ENCODE measurements at regions not wholly inside any gene's neighbourhood (a gene's known extent, or its start where the extent isn't known, plus 50 kb on each side); places are given as distances from the start of the nearest gene placed in this dataset.
"Not testable (repeated sequence)": the region's sequence is repeated elsewhere in the genome, so short reads cannot be mapped to it uniquely, and the experiment has no call there.

- H3K36me3 ChIP-seq (replicated peaks; ENCODE audit: control insufficient read depth, insufficient read depth, low read length); H3K27me3 ChIP-seq (ENCODE audit: control insufficient read depth, insufficient read depth, low read length); H3K4me3 ChIP-seq (ENCODE audit: insufficient read depth, low read depth, low read length); DNase-seq: not testable (repeated sequence)
Measured at GRCh38 chr2:121070061-121070460, 214.9 kb downstream of the TFCP2L1 start.

- peak; percentile 97 for DNase-seq
- H3K36me3 ChIP-seq (replicated peaks; ENCODE audit: control insufficient read depth, insufficient read depth, low read length): no peaks in the 10 kb centered on the region
- H3K4me3 ChIP-seq (ENCODE audit: insufficient read depth, low read depth, low read length): no peak overlapping the region
- peaks cover 6% of the 10 kb centered on the region for H3K27me3 ChIP-seq (ENCODE audit: control insufficient read depth, insufficient read depth, low read length)
Measured at GRCh38 chr2:121071034-121071504, 213.9 kb downstream of the TFCP2L1 start.

GRCh38 chr2:121072784-121073183, 212.2 kb downstream of the TFCP2L1 start:
- no peak overlapping the region for H3K4me3 ChIP-seq (ENCODE audit: insufficient read depth, low read depth, low read length)
- H3K36me3 ChIP-seq (replicated peaks; ENCODE audit: control insufficient read depth, insufficient read depth, low read length): no peaks in the 10 kb centered on the region
- DNase-seq: no peak
- peaks cover 16% of the 10 kb centered on the region for H3K27me3 ChIP-seq (ENCODE audit: control insufficient read depth, insufficient read depth, low read length)

GRCh38 chr2:121073320-121074210, 211.4 kb downstream of the TFCP2L1 start:
- no peak for DNase-seq
- Histone ChIP-seq H3K36me3 (replicated peaks; ENCODE audit: control insufficient read depth, insufficient read depth, low read length) (no peaks in the 10 kb centered on the region), H3K27me3 (ENCODE audit: control insufficient read depth, insufficient read depth, low read length) (peaks cover 16% of the 10 kb centered on the region), H3K4me3 (ENCODE audit: insufficient read depth, low read depth, low read length) (no peak overlapping the region)

- H3K4me3 ChIP-seq (ENCODE audit: insufficient read depth, low read depth, low read length): no peak overlapping the region
- H3K36me3 ChIP-seq (replicated peaks; ENCODE audit: control insufficient read depth, insufficient read depth, low read length): no peaks in the 10 kb centered on the region
- peaks cover 16% of the 10 kb centered on the region for H3K27me3 ChIP-seq (ENCODE audit: control insufficient read depth, insufficient read depth, low read length)
- peak; percentile 80 for DNase-seq
Measured at GRCh38 chr2:121074293-121074932, 210.6 kb downstream of the TFCP2L1 start.

- peak; percentile 90 for DNase-seq
- H3K4me3 ChIP-seq (ENCODE audit: insufficient read depth, low read depth, low read length): peak overlapping the region; percentile 26
- H3K36me3 ChIP-seq (replicated peaks; ENCODE audit: control insufficient read depth, insufficient read depth, low read length): no peaks in the 10 kb centered on the region
- H3K27me3 ChIP-seq (ENCODE audit: control insufficient read depth, insufficient read depth, low read length): peaks cover 16% of the 10 kb centered on the region
Measured at GRCh38 chr2:121075006-121075551, 209.9 kb downstream of the TFCP2L1 start.

GRCh38 chr2:121075641-121076497, 209.1 kb downstream of the TFCP2L1 start:
- Histone ChIP-seq H3K36me3 (replicated peaks; ENCODE audit: control insufficient read depth, insufficient read depth, low read length) (no peaks in the 10 kb centered on the region), H3K4me3 (ENCODE audit: insufficient read depth, low read depth, low read length) (peak overlapping the region; percentile 26), H3K27me3 (ENCODE audit: control insufficient read depth, insufficient read depth, low read length) (peaks cover 16% of the 10 kb centered on the region)
- DNase-seq: peak; percentile 87

GRCh38 chr2:121076498-121076820, 208.5 kb downstream of the TFCP2L1 start:
- H3K27me3 ChIP-seq (ENCODE audit: control insufficient read depth, insufficient read depth, low read length): peaks cover 16% of the 10 kb centered on the region
- H3K36me3 ChIP-seq (replicated peaks; ENCODE audit: control insufficient read depth, insufficient read depth, low read length): no peaks in the 10 kb centered on the region
- DNase-seq: peak; percentile 61
- peak overlapping the region; percentile 15; the same call in 1 of the 2 replicates for H3K4me3 ChIP-seq (ENCODE audit: insufficient read depth, low read depth, low read length)

- peak; percentile 93 for DNase-seq
- Histone ChIP-seq H3K36me3 (replicated peaks; ENCODE audit: control insufficient read depth, insufficient read depth, low read length) (no peaks in the 10 kb centered on the region), H3K4me3 (ENCODE audit: insufficient read depth, low read depth, low read length) (peak overlapping the region; percentile 15; the same call in 1 of the 2 replicates)
Measured at GRCh38 chr2:121076885-121077549, 208.0 kb downstream of the TFCP2L1 start.

GRCh38 chr2:121078899-121079298, 206.1 kb downstream of the TFCP2L1 start:
- peaks cover 16% of the 10 kb centered on the region for H3K27me3 ChIP-seq (ENCODE audit: control insufficient read depth, insufficient read depth, low read length)
- no peak overlapping the region for H3K4me3 ChIP-seq (ENCODE audit: insufficient read depth, low read depth, low read length)
- H3K36me3 ChIP-seq (replicated peaks; ENCODE audit: control insufficient read depth, insufficient read depth, low read length): no peaks in the 10 kb centered on the region
- no peak for DNase-seq

More at GRCh38 chr2:121076885-121077549, 208.0 kb downstream of the TFCP2L1 start:
- H3K27me3 ChIP-seq (ENCODE audit: control insufficient read depth, insufficient read depth, low read length): peaks cover 16% of the 10 kb centered on the region

GRCh38 chr2:121080013-121080772, 204.8 kb downstream of the TFCP2L1 start:
- DNase-seq: peak; percentile 84
- Histone ChIP-seq H3K4me3 (ENCODE audit: insufficient read depth, low read depth, low read length) (no peak overlapping the region), H3K27me3 (ENCODE audit: control insufficient read depth, insufficient read depth, low read length) (peaks cover 16% of the 10 kb centered on the region), H3K36me3 (replicated peaks; ENCODE audit: control insufficient read depth, insufficient read depth, low read length) (no peaks in the 10 kb centered on the region)

- Histone ChIP-seq H3K27me3 (ENCODE audit: control insufficient read depth, insufficient read depth, low read length) (peaks cover 4% of the 10 kb centered on the region), H3K4me3 (ENCODE audit: insufficient read depth, low read depth, low read length) (no peak overlapping the region), H3K36me3 (replicated peaks; ENCODE audit: control insufficient read depth, insufficient read depth, low read length) (no peaks in the 10 kb centered on the region)
- DNase-seq: no peak
Measured at GRCh38 chr2:121081701-121082100, 203.3 kb downstream of the TFCP2L1 start.

GRCh38 chr2:121082191-121082590, 202.8 kb downstream of the TFCP2L1 start:
- DNase-seq: no peak
- Histone ChIP-seq H3K4me3 (ENCODE audit: insufficient read depth, low read depth, low read length) (no peak overlapping the region), H3K36me3 (replicated peaks; ENCODE audit: control insufficient read depth, insufficient read depth, low read length) (no peaks in the 10 kb centered on the region), H3K27me3 (ENCODE audit: control insufficient read depth, insufficient read depth, low read length) (peaks cover 2% of the 10 kb centered on the region; the same call in 1 of the 2 replicates)
